22Rv1 (cell line): ENCODE measurements at regions not wholly inside any gene's neighbourhood (a gene's known extent, or its start where the extent isn't known, plus 50 kb on each side); places are given as distances from the start of the nearest gene placed in this dataset.

Experiments used
- H3K27ac ChIP-seq: fragments of 450-650 bp; 2 replicates; pipeline ENCODE4 v1.5.1; 2017
- ZFX ChIP-seq: fragments of 450-650 bp; IDR thresholded peaks from 2 replicates; pipeline ENCODE4 v1.6.1; 2017; ENCODE audit warnings: antibody characterized with exemption, borderline replicate concordance
- TF ChIP-seq, protein P1 (sequence below): fragments of 450-650 bp; IDR thresholded peaks from 2 replicates; pipeline ENCODE4 v1.5.1; 2017; ENCODE audit warnings: mild to moderate bottlenecking

GRCh38 chr17:13765701-13766100 lies 164.0 kb upstream of the HS3ST3A1 start:
- no peak overlapping the region for H3K27ac ChIP-seq
- TF ChIP-seq, protein P1, sequence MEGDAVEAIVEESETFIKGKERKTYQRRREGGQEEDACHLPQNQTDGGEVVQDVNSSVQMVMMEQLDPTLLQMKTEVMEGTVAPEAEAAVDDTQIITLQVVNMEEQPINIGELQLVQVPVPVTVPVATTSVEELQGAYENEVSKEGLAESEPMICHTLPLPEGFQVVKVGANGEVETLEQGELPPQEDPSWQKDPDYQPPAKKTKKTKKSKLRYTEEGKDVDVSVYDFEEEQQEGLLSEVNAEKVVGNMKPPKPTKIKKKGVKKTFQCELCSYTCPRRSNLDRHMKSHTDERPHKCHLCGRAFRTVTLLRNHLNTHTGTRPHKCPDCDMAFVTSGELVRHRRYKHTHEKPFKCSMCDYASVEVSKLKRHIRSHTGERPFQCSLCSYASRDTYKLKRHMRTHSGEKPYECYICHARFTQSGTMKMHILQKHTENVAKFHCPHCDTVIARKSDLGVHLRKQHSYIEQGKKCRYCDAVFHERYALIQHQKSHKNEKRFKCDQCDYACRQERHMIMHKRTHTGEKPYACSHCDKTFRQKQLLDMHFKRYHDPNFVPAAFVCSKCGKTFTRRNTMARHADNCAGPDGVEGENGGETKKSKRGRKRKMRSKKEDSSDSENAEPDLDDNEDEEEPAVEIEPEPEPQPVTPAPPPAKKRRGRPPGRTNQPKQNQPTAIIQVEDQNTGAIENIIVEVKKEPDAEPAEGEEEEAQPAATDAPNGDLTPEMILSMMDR: no peak
- no peak for TF ChIP-seq ZFX

DNA sequence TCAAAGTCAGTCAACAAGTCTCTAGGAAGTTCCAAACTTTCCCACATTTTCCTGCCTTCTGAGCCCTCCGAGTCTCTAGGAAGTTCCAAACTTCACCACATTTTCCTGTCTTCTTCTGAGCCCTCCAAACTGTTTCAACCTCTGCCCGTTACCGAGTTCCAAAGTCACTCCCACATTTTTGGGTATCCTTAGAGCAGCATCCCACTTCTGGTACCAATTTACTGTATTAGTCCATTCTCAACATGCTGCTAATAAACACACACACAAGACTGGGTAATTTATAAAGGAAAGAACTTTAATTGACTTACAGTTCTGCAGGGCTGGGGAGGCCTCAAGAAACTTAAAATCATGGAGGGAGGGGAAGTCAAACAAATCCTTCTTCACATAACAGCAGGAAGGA lies 169.0 kb upstream of the HS3ST3A1 start:
- TF ChIP-seq ZFX: no peak
- TF ChIP-seq, protein P1: no peak
- no peak overlapping the region for H3K27ac ChIP-seq

GRCh38 chr17:13775450-13775849 lies 173.7 kb upstream of the HS3ST3A1 start:
- TF ChIP-seq ZFX: no peak
- TF ChIP-seq, protein P1: no peak
- no peak overlapping the region for H3K27ac ChIP-seq

DNA sequence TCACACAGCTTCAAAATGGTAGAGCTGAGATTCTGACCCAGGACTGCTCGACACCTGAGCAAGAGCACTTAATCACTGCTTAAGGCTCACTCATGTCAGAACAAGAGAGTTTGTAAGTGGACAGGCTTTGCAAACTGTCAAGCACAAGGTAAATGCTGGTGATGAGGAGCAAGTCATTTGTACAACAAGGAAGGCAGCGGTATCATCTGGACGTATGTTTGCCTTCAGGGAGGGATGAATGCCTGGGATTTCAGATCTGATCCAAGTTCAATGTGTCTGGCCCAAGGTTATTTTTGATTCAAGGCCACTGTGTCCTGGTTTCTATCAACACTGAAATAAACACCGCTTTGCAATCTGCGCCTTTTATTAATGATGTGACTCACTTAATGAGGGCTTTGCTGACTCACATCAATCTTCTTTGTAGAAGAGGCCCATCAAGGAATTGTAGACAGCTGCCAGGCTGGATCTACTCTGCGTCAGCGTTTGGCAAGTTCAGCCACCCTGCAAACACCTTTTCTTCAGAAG lies 174.4 kb upstream of the HS3ST3A1 start:
- TF ChIP-seq, protein P1: no peak
- no peak for TF ChIP-seq ZFX
- no peak overlapping the region for H3K27ac ChIP-seq

DNA sequence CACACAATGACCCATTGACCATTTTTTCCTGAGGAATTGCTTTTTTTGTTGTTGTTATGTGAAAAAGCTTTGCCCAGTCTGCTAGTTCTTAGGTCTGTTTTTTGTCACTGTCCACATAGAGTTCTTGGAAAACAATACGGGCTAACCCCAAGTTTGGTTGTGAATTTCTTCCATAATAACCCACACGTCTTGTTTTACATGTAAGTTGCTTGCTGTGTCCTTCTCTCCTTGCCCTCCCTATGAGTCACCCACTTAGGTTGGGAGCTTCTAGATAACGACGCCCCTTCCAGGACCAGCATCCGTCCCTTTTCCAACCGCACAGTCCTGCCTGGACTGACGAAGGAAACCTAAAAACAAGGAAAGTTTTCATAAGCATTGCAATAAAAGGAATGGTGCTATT lies 175.3 kb upstream of the HS3ST3A1 start:
- no peak for TF ChIP-seq ZFX
- TF ChIP-seq, protein P1: no peak
- H3K27ac ChIP-seq: no peak overlapping the region

- H3K27ac ChIP-seq: no peak overlapping the region
- TF ChIP-seq ZFX: no peak
- TF ChIP-seq, protein P1: no peak
These were observed 182.8 kb upstream of the HS3ST3A1 start for GRCh38 chr17:13784434-13785095.

- TF ChIP-seq ZFX: no peak
- TF ChIP-seq, protein P1: no peak
- no peak overlapping the region for H3K27ac ChIP-seq
These were observed 184.4 kb upstream of the HS3ST3A1 start for GRCh38 chr17:13785981-13786598.
